Endothelial cell (in vitro differentiated cells): ENCODE measurements at regions not wholly inside any gene's neighbourhood (a gene's known extent, or its start where the extent isn't known, plus 50 kb on each side); places are given as distances from the start of the nearest gene placed in this dataset.
"Not testable (repeated sequence)": the region's sequence is repeated elsewhere in the genome, so short reads cannot be mapped to it uniquely, and the experiment has no call there.

Experiments used
- DNase-seq: peaks from one replicate; pipeline ENCODE4 v3.0.0; 2021; ENCODE audit warnings: low spot score
- H3K27ac Mint-ChIP-seq: one replicate; pipeline ENCODE4 v1.8.0; 2021; ENCODE audit warnings: mixed read lengths, inconsistent platforms; ENCODE audit not compliant: unreplicated experiment
- H3K27me3 Mint-ChIP-seq: one replicate; pipeline ENCODE4 v1.8.0; 2021; ENCODE audit warnings: mild to moderate bottlenecking, moderate library complexity, mixed read lengths, inconsistent platforms; ENCODE audit not compliant: unreplicated experiment
- H3K36me3 Mint-ChIP-seq: one replicate; pipeline ENCODE4 v1.8.0; 2021; ENCODE audit warnings: mild to moderate bottlenecking, low read depth, mixed read lengths, inconsistent platforms; ENCODE audit not compliant: unreplicated experiment
- H3K4me1 Mint-ChIP-seq: one replicate; pipeline ENCODE4 v1.8.0; 2021; ENCODE audit warnings: mild to moderate bottlenecking, mixed read lengths, inconsistent platforms; ENCODE audit not compliant: unreplicated experiment
- H3K4me3 Mint-ChIP-seq: one replicate; pipeline ENCODE4 v1.8.0; 2021; ENCODE audit warnings: mild to moderate bottlenecking, mixed read lengths, inconsistent platforms; ENCODE audit not compliant: unreplicated experiment
- H3K9me3 Mint-ChIP-seq: one replicate; pipeline ENCODE4 v1.8.0; 2021; ENCODE audit warnings: mixed read lengths, inconsistent platforms; ENCODE audit not compliant: unreplicated experiment
- CTCF ChIP-seq: fragments of 200-600 bp; sonication (generic); IDR thresholded peaks from one replicate; pipeline ENCODE4 v1.5.0; 2021; ENCODE audit warnings: antibody characterized with exemption; ENCODE audit not compliant: unreplicated experiment

- H3K9me3 Mint-ChIP-seq = no peaks in the 10 kb centered on the region
- H3K27me3 Mint-ChIP-seq = peaks cover 2% of the 10 kb centered on the region
- no peak overlapping the region for H3K4me3 Mint-ChIP-seq
- peaks cover 10% of the 10 kb centered on the region for H3K4me1 Mint-ChIP-seq
- TF ChIP-seq CTCF = no peak
- H3K36me3 Mint-ChIP-seq = no peaks in the 10 kb centered on the region
- H3K27ac Mint-ChIP-seq = no peak overlapping the region
- no peak for DNase-seq
These were observed 85.0 kb upstream of the IFNGR1 start for GRCh38 chr6:137304020-137304780.

GRCh38 chr6:137303441-137303840, 84.3 kb upstream of the IFNGR1 start:
- Mint-ChIP-seq H3K4me3 (peak overlapping the region; percentile 21), H3K4me1 (peaks cover 17% of the 10 kb centered on the region), H3K27me3 (peaks cover 5% of the 10 kb centered on the region), H3K9me3 (no peaks in the 10 kb centered on the region), H3K27ac (no peak overlapping the region), H3K36me3 (no peaks in the 10 kb centered on the region)
- DNase-seq = no peak
- no peak for TF ChIP-seq CTCF

- Mint-ChIP-seq H3K27me3 (peaks cover 5% of the 10 kb centered on the region), H3K36me3 (no peaks in the 10 kb centered on the region), H3K4me3 (no peak overlapping the region), H3K4me1 (peaks cover 44% of the 10 kb centered on the region), H3K27ac (no peak overlapping the region), H3K9me3 (no peaks in the 10 kb centered on the region)
- DNase-seq = no peak
- TF ChIP-seq CTCF = no peak
These were observed 80.5 kb upstream of the IFNGR1 start for GRCh38 chr6:137299681-137300080.

GRCh38 chr6:137297887-137298286, 78.7 kb upstream of the IFNGR1 start:
- H3K4me3 Mint-ChIP-seq = no peak overlapping the region
- no peaks in the 10 kb centered on the region for H3K36me3 Mint-ChIP-seq
- peaks cover 5% of the 10 kb centered on the region for H3K27me3 Mint-ChIP-seq
- TF ChIP-seq CTCF = no peak
- H3K4me1 Mint-ChIP-seq = peaks cover 44% of the 10 kb centered on the region
- no peaks in the 10 kb centered on the region for H3K9me3 Mint-ChIP-seq
- DNase-seq = peak; percentile 59
- H3K27ac Mint-ChIP-seq = peak overlapping the region; percentile 95

GRCh38 chr6:137292326-137292725, 73.1 kb upstream of the IFNGR1 start:
- H3K9me3 Mint-ChIP-seq, H3K4me3 Mint-ChIP-seq, H3K36me3 Mint-ChIP-seq, H3K27me3 Mint-ChIP-seq, DNase-seq, H3K27ac Mint-ChIP-seq: not testable (repeated sequence)
- H3K4me1 Mint-ChIP-seq = peaks cover 16% of the 10 kb centered on the region
